Ishikawa (cell line): ENCODE measurements at regions not wholly inside any gene's neighbourhood (a gene's known extent, or its start where the extent isn't known, plus 50 kb on each side); places are given as distances from the start of the nearest gene placed in this dataset.

Experiments used
- CEBPB ChIP-seq: IDR thresholded peaks from 2 replicates; pipeline ENCODE4 v1.6.1; 2012
- CREB1 ChIP-seq: IDR thresholded peaks from 2 replicates; pipeline ENCODE4 v1.6.1; 2012; ENCODE audit warnings: low read depth
- EGR1 ChIP-seq: IDR thresholded peaks from 2 replicates; pipeline ENCODE4 v1.6.1; 2012
- EP300 ChIP-seq: IDR thresholded peaks from 2 replicates; pipeline ENCODE4 v1.6.1; 2012; ENCODE audit warnings: borderline replicate concordance
- FOXM1 ChIP-seq: IDR thresholded peaks from 2 replicates; pipeline ENCODE4 v1.6.1; 2012; ENCODE audit warnings: low read depth, borderline replicate concordance
- MAX ChIP-seq: IDR thresholded peaks from 2 replicates; pipeline ENCODE4 v1.6.1; 2012
- NFIC ChIP-seq: IDR thresholded peaks from 2 replicates; pipeline ENCODE4 v1.6.1; 2012
- RAD21 ChIP-seq: IDR thresholded peaks from 2 replicates; pipeline ENCODE4 v1.6.1; 2012; ENCODE audit warnings: low read depth
- REST ChIP-seq: IDR thresholded peaks from 2 replicates; pipeline ENCODE4 v1.6.1; 2012; ENCODE audit warnings: low read depth, mild to moderate bottlenecking
- TAF1 ChIP-seq: IDR thresholded peaks from 2 replicates; pipeline ENCODE4 v1.6.1; 2012; ENCODE audit warnings: low read depth, mild to moderate bottlenecking
- TCF12 ChIP-seq: IDR thresholded peaks from 2 replicates; pipeline ENCODE4 v1.6.1; 2012; ENCODE audit warnings: low read depth
- TEAD4 ChIP-seq: IDR thresholded peaks from 2 replicates; pipeline ENCODE4 v1.6.1; 2012
- USF1 ChIP-seq: IDR thresholded peaks from 2 replicates; pipeline ENCODE4 v1.6.1; 2012
- YY1 ChIP-seq: IDR thresholded peaks from 2 replicates; pipeline ENCODE4 v1.6.1; 2012; ENCODE audit warnings: low read depth
- ZBTB7A ChIP-seq: IDR thresholded peaks from 2 replicates; pipeline ENCODE4 v1.6.1; 2012; ENCODE audit warnings: low read depth

- TF ChIP-seq NFIC (no peak), EGR1 (no peak), CREB1 (no peak), REST (no peak), TCF12 (no peak), TAF1 (no peak), FOXM1 (no peak), RAD21 (no peak), TEAD4 (no peak), ZBTB7A (no peak), USF1 (no peak), EP300 (no peak), YY1 (no peak), CEBPB (no peak)
Measured at GRCh38 chr5:42989190-42989589, 50.9 kb downstream of the ANXA2R start.

GRCh38 chr5:42988568-42988967, 51.6 kb downstream of the ANXA2R start:
- TF ChIP-seq EGR1 (no peak), NFIC (no peak), YY1 (no peak), MAX (no peak), TEAD4 (no peak), TAF1 (no peak), USF1 (no peak), EP300 (no peak), TCF12 (no peak), RAD21 (no peak), FOXM1 (no peak), CREB1 (no peak), ZBTB7A (no peak)

GRCh38 chr5:42985129-42986037, 54.7 kb downstream of the ANXA2R start:
- TF ChIP-seq TAF1 (no peak), EGR1 (no peak), MAX (no peak), TEAD4 (no peak), USF1 (no peak), REST (no peak), FOXM1 (no peak), ZBTB7A (no peak), EP300 (no peak), YY1 (no peak), CREB1 (no peak), NFIC (no peak)

DNA sequence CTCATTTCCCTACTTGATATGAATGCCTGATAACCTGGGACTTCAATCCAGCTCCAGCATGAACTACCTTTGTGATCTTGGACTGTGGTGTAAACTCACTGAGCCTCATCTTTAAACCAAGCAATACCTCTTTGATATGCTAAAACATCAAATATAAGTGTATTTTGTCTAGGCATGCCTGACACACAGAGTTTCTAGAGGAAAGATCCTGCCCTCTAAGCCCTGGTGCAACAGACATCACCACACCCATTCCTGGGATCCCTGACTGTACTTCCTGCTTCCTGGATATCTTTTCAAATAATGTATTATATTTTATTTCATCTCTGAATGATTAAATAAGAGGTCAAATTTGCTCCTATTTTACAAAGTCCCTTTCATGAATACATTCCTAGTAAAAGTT, 55.8 kb downstream of the ANXA2R start:
- TF ChIP-seq TAF1 (no peak), YY1 (no peak), MAX (no peak)

GRCh38 chr5:42982107-42982622, 58.0 kb downstream of the ANXA2R start:
- TF ChIP-seq CREB1 (no peak), RAD21 (no peak), TCF12 (no peak), ZBTB7A (no peak), CEBPB (no peak), USF1 (no peak), NFIC (no peak), YY1 (no peak), EGR1 (no peak)
